Glomerular endothelial cell (primary cell): ENCODE measurements at regions not wholly inside any gene's neighbourhood (a gene's known extent, or its start where the extent isn't known, plus 50 kb on each side); places are given as distances from the start of the nearest gene placed in this dataset.

Experiments used
- DNase-seq: peaks from one replicate; pipeline ENCODE4 v3.0.0-alpha.2; 2011; ENCODE audit warnings: low read depth, low spot score; ENCODE audit errors: extremely low read depth

DNA sequence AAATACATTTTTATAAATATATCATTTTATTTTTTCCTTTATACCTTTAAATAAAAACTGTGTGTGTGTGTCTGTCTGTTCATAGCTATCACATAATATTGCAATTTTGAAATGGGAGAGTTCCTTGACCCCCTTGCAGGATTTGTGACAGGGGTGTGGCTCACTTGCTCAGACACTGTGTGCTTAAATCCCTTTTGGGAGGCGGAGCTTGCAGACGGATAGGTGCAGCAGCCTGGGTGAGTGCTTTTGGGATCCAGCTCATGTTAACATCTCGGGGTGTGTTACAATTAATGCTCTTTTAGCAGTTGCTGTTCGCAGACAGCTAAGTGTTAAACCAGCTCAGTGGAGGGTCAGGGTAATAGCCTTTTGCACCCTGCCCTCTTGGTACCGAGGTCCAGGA, 459.8 kb downstream of the IPMK start:
- no peak for DNase-seq

- no peak for DNase-seq
Measured at GRCh38 chr10:57806675-57807074, 461.0 kb downstream of the IPMK start.

DNA sequence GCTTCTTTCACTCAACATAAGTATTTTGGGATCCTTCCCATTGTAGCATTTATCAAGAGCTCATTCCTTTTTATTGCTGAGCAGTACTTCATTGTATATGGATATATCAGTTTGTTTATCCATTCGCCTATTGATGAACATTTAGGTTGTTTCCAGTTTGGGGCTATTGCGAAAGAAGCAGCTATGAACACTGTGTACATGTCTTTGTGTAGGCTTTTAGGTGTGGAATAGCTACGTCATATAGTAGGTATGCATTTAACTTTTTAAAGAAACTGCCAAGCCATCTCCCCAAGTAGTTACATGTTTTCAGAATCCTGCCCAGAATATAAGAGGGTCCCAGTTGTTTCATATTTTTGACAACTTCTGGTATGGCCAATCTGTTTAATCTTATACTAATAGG, 468.1 kb downstream of the IPMK start:
- DNase-seq: no peak

DNA sequence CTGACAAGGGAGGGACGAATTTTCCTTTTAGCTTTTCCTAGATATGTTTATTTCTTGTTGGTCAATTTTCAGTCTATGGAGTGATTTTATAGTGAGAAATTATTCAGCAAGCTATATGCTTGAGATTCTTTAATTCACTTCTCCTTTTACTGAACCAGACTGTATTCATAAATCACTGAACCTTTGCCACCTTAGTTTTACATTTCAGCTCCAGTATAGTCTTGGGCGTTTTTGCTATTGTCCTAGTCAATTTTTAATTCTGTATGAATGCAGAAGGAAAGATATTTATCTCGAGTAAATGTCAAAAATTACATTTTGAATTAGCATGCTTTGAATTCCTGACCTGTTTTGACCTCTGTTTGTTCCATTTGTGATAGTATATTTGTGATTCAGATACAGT, 468.9 kb downstream of the IPMK start:
- DNase-seq: no peak

GRCh38 chr10:57791546-57791945, 476.1 kb downstream of the IPMK start:
- no peak for DNase-seq

- no peak for DNase-seq
Measured at GRCh38 chr10:57790703-57791102, 477.0 kb downstream of the IPMK start.

GRCh38 chr10:57788117-57788516, 479.6 kb downstream of the IPMK start:
- DNase-seq: no peak

- no peak for DNase-seq
Measured at GRCh38 chr10:57786850-57787750, 480.6 kb downstream of the IPMK start.

DNA sequence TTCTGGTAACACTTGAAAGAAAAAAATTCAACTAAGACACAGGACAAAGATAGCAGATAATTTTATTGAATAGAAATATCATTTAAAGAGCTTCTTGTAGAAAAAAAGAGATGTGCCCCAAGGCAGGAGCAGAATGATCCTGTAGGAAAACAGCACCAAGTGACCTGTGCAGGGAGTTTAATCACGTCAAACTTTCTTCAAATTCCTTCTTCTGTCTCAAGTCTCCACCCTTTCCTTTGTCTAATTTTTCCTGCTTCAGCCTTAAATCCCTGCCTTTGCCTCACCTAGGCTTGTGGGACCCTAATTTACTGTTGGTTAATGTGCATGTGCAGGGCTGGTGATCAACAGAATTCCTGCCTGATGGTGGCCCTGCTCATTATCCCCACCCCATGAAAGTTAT, 481.4 kb downstream of the IPMK start:
- no peak for DNase-seq

GRCh38 chr10:57785546-57785945, 482.1 kb downstream of the IPMK start:
- DNase-seq: no peak

DNA sequence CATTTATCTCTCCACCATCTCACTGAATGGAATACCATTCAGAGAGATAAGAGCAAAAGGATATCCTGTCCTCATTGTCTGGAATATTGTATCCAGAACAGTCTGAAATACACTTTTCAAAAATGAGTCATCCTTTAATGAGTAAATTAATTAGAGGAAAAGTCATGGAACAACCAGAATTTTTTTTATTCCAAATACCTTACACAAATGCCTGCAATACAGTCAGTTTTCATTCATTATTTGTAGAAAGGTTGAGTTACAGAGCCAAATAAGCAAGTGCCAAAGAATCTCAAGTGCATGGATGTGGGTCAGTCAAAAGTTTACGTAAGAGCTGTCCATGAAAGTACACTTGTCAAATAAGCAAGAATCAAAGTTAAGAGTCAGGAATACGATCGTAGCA, 482.6 kb downstream of the IPMK start:
- no peak for DNase-seq

GRCh38 chr10:57776688-57777432, 490.8 kb downstream of the IPMK start:
- no peak for DNase-seq

GRCh38 chr10:57775250-57775649, 492.4 kb downstream of the IPMK start:
- DNase-seq: no peak

DNA sequence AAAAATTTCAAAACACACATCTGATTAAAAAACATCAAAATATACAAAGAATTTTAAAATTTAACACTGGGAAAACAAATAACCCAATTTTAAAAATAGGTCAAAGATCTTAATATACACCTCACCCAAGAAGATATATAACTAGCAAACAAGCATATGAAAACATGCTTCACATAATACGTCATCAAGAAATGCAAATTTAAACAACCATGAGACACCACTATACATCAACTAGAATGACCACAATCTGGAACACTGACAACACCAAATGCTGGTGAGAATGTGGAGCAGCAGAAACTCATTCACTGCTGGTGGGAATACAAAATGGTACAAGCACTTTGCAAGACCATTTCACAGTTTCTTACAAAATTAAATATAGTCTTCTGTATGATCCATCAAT, 498.4 kb downstream of the IPMK start:
- DNase-seq: no peak

DNA sequence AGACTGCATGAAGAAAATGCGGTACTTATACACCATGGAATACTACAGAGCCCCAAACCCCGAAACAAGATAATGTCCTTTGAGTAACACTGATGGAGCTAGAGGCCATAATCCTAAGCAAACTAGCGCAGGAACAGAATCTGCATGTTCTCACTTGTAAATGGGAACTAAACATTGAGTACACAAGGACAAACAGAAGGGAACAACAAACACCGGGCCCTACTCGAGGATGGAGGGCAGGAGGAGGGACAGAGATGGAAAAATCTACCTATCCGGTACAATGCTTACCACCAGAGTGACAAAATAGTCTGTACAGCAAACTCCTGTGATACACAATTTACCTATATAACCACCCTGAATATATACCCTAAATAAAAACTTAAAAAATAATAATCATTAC, 507.9 kb downstream of the IPMK start:
- DNase-seq: no peak

DNA sequence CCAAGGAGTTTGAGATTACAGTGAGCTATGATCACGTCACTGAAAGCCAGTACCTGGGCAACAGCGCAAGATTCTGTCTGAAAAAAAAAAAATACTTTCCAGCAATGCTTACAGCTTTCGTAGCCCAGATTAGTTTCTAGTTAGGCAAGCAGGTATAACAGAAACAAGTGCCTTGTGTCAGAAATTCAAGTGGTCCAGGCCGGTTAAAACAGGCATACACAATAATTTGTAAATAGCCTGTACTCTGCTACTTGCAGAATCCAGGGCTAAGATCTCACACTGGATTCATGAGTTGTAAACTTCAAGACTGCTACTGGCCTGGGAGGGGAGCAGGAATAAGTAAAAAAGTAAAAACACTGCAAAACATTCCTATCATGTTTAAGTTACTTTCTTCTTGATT, 512.9 kb downstream of the IPMK start:
- no peak for DNase-seq

- no peak for DNase-seq
Measured at GRCh38 chr10:57743711-57744110, 524.0 kb downstream of the IPMK start.

GRCh38 chr10:57741751-57742150, 525.9 kb downstream of the IPMK start:
- no peak for DNase-seq

DNA sequence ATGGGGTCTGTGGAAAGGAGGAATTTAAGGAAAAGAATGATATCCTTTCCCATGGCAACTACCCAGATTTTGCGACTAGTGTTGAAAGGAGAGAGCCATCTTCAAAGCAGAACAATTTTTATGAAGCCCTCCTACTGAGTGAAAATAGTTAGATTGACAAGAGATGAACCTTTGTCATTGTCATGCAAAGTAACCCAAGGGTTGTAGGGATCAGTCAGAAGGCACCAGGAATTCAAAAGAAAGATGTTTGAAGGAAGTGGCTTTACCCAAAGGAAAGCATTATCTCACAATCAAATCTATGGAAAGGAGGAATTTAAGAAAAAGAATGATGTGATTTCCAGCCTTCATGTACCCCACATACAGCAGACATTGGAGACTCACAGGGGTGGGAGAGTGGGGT, 544.4 kb downstream of the IPMK start:
- no peak for DNase-seq

GRCh38 chr10:57716884-57717283, 550.8 kb downstream of the IPMK start:
- DNase-seq: no peak

GRCh38 chr10:57715233-57715632, 552.5 kb downstream of the IPMK start:
- DNase-seq: no peak

GRCh38 chr10:57707300-57707658, 560.4 kb downstream of the IPMK start:
- no peak for DNase-seq
